Fibroblast of pulmonary artery (primary cell): ENCODE measurements at regions not wholly inside any gene's neighbourhood (a gene's known extent, or its start where the extent isn't known, plus 50 kb on each side); places are given as distances from the start of the nearest gene placed in this dataset.
A peak's percentile ranks its signal among the peaks of the same experiment; 100 is the strongest.

Source experiments
- DNase-seq: peaks from one replicate; pipeline ENCODE4 v3.0.0-alpha.2; 2010; ENCODE audit warnings: low read depth
- H3K4me3 ChIP-seq: replicated peaks from 2 replicates; pipeline ENCODE4 v1.5.1; 2011; ENCODE audit warnings: low read depth, mild to moderate bottlenecking, control low read depth, low read length, moderate library complexity
- TF ChIP-seq, protein P1 (sequence below): IDR thresholded peaks from 2 replicates; pipeline ENCODE4 v1.5.1; 2011; ENCODE audit warnings: mild to moderate bottlenecking, control low read depth, low read length, inconsistent platforms; ENCODE audit errors: missing control alignments

DNA sequence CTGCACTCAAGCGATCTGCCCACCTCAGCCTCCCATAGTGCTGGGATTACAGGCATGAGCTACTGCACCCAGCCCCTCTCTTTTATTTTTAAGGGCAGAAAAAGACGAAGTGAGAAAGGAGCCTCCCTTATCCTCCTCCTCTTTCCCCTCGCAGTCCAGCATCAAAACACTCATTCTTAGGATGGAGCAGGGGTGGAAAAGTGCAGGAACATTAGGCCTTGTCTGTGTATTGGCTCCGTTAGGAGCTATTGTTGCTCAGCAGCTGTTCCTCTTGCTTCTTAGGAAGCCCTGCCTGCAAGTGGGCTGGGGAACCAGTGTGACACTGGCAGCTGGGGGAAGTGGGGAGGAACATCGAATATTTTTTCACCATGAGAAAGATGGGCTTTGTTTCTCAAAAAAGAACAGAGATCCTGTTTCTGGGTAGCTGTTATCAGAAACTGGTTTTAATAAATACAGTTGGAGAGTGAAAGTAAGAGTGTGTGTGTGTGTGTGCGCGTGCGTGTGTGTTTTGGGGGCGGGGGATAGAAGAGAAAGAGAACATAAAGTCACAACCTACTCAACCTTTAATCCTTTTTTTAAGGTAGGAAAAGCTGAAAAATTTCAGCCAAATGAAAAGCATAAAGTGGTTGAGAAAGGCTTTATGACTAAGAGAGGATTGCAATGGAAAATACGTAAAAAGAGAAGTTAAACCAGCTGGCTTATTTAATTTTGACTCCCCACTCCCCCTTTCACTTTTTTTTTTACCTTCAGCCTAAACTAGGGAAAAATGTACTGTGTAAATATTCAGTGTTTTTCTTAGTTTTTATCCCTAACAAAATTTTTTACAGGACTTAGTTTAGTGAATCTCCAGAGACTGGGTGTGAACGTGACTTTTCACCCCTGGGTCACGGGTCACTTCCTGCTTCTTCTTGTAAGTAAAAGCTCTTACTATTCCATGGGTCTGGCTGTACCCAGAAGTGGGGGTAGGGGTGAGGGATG lies 197.2 kb upstream of the PLEKHG7 start:
- peak overlapping the region; percentile 18 for H3K4me3 ChIP-seq
- peak; percentile 63 for DNase-seq
- TF ChIP-seq, protein P1, sequence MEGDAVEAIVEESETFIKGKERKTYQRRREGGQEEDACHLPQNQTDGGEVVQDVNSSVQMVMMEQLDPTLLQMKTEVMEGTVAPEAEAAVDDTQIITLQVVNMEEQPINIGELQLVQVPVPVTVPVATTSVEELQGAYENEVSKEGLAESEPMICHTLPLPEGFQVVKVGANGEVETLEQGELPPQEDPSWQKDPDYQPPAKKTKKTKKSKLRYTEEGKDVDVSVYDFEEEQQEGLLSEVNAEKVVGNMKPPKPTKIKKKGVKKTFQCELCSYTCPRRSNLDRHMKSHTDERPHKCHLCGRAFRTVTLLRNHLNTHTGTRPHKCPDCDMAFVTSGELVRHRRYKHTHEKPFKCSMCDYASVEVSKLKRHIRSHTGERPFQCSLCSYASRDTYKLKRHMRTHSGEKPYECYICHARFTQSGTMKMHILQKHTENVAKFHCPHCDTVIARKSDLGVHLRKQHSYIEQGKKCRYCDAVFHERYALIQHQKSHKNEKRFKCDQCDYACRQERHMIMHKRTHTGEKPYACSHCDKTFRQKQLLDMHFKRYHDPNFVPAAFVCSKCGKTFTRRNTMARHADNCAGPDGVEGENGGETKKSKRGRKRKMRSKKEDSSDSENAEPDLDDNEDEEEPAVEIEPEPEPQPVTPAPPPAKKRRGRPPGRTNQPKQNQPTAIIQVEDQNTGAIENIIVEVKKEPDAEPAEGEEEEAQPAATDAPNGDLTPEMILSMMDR = no peak

DNA sequence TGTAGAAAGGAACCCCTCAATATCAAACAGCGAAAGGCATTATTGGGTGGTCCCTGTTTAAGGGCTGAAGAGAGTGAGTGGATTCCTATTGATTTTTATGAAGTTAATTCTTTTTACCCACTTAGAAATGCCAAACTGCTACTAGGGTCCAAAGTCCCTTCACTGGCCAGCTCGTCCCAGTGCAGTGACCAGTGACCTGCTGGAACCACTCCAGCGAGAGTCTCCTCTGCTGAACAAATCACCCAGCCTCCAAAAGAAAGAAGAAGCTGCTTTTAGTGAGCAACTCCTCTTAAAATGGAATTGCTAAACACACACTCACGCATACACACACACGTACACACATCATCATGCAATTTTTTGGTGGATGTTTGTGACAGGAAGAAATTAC lies 198.2 kb upstream of the PLEKHG7 start:
- no peak overlapping the region for H3K4me3 ChIP-seq

DNA sequence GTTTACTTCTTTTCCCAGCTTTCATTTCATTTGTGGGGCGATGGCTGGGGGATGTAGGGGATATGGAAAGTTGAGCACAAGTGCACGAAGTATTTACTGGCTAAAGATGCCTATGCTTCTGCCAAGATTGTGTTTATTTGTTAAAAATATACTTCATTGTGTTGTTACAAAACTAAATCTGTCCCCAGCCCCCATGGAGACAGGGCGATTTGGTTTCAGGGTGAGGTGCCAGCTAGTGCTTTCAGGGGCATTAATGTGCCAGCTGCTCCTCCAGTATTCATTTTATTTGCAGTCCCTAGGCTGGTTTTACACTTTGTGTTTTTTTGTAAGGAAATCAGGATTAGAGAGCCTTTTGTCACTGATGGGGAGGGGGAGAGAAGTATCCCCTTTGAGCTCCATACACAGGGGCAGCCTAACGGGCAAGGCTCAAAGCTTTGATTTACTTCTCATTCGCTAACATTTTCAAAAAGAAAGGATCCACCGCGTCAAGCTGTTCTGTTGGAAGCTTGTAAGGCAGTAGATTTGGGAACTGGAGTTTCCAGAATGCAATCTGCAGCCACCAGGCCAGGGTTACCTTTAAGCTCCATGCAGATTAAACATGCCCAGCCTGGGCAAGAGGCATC lies 198.7 kb upstream of the PLEKHG7 start:
- TF ChIP-seq, protein P1 = no peak
- no peak overlapping the region for H3K4me3 ChIP-seq
- no peak for DNase-seq

More for the DNA sequence above, 198.2 kb upstream of the PLEKHG7 start:
- TF ChIP-seq, protein P1 = no peak
- no peak for DNase-seq

DNA sequence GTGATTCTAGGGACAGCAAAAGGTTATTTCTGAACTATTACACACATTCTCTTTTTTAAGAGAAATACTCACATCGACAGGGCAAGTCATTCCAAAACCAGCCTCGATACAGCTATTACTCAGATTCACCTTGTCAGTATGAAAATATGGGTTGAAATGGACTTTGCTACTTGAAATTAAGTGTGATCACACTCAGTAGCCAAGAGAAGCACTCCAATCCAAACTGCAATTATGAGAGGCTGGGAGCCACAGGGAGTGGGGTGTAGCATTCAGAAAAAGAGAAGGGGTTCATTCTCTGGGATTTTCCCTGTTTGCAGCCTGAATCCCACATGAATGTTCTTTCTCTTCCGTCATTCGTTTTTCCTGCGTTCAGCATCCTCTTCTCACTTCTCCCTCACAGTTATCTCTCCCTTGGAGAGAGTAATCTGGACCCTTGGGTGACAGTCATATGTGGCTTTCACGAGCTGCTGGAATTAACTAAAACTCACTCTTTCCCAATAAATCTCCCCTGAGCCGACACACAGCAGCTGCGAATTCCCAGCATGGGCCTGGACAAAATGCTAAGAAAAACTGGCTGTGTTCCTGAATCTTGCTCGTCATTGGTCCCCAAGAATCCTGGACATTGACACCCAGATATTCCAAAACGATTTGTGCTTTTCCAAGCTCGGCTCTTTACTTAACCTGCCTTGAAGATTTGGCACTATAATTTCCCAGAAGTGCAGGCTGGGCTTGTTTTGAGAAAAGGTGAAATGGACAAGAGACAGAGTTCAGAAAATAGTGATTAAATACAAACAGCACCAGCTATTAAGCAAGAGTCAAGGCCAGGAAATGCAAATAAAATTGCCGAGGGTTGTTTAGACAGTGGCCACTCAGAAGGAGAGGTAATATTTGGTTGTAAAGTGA lies 199.5 kb upstream of the PLEKHG7 start:
- TF ChIP-seq, protein P1 = no peak
- H3K4me3 ChIP-seq = no peak overlapping the region
- DNase-seq = no peak

DNA sequence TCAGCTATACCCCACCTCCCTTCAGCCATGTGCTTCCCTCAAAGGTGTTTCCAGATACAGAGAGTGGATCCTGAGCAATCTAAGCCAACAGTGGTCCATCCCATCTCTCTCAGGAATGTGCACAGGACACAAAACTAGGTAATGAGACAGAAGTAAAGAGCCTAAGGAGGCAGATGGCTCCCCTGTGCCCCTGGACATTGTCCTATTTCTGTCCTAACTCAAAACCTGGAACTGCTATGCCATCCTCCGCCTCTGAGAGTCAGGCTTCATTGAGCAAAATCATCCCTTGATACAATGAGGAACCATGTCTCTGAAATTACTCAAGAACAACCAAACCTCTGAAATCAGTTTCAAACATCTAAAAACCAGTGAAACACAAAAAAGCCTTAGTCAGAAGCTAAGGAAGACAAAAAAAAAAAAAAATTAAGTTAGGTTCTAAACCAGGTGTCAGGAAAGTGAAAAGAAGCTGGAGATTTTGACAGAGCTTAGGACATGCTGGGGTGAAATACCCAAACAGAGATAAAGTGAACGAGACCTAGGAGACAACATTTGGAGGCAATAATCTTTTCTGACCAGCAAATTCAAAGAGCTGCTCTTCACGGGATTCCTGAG lies 200.3 kb upstream of the PLEKHG7 start:
- TF ChIP-seq, protein P1 = peak; percentile 24
- H3K4me3 ChIP-seq = no peak overlapping the region
- DNase-seq = peak; percentile 11

DNA sequence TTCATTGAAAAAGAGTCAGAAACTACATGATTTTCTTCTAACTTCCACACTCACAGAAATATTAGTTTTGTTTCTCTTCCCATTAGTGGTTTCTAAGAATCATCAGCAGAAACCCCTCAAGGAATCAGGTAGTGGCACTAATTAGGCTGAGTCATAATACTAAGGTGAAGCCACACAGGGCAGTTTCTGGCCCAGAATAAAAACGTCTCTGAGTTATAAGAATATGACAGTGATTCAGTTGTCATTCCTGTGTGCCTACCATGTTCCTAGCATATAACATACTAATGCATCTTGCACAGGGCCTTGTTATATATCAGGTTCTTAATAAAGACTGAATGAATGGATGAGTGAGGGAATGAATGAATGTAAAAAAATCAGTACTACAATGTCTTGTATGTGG lies 206.0 kb upstream of the PLEKHG7 start:
- TF ChIP-seq, protein P1 = no peak
- no peak for DNase-seq
- no peak overlapping the region for H3K4me3 ChIP-seq
